ENCODE measurements at regions not wholly inside any gene's neighbourhood (a gene's known extent, or its start where the extent isn't known, plus 50 kb on each side); places are given as distances from the start of the nearest gene placed in this dataset.

- no peak for DNase-seq (ENCODE audit: low spot score)
- in situ Hi-C loops (cut with HindIII; ENCODE audit: low sequenced_read_pairs) = no loop called here
Observed at GRCh38 chr15:37801529-37801928, 132.9 kb upstream of the TMCO5A start.

- DNase-seq (ENCODE audit: low spot score) = no peak
- in situ Hi-C loops (cut with HindIII; ENCODE audit: low sequenced_read_pairs) = no loop called here
Observed at GRCh38 chr15:37806808-37807207, 127.6 kb upstream of the TMCO5A start.

- in situ Hi-C loops (cut with HindIII; ENCODE audit: low sequenced_read_pairs) = no loop called here
Observed at GRCh38 chr15:37810381-37810780, 124.1 kb upstream of the TMCO5A start.

GRCh38 chr15:37813306-37813705, 121.1 kb upstream of the TMCO5A start:
- no peak for DNase-seq (ENCODE audit: low spot score)
- in situ Hi-C loops (cut with HindIII; ENCODE audit: low sequenced_read_pairs) = no loop called here

More at GRCh38 chr15:37810381-37810780, 124.1 kb upstream of the TMCO5A start:
- no peak for DNase-seq (ENCODE audit: low spot score)

GRCh38 chr15:37814847-37815515, 119.5 kb upstream of the TMCO5A start:
- in situ Hi-C loops (cut with HindIII; ENCODE audit: low sequenced_read_pairs) = no loop called here
- DNase-seq (ENCODE audit: low spot score) = no peak

- in situ Hi-C loops (cut with HindIII; ENCODE audit: low sequenced_read_pairs) = no loop called here
- DNase-seq (ENCODE audit: low spot score) = no peak
Observed at GRCh38 chr15:37818152-37818677, 116.2 kb upstream of the TMCO5A start.

GRCh38 chr15:37819191-37819590, 115.2 kb upstream of the TMCO5A start:
- in situ Hi-C loops (cut with HindIII; ENCODE audit: low sequenced_read_pairs) = no loop called here
- DNase-seq (ENCODE audit: low spot score) = no peak

- in situ Hi-C loops (cut with HindIII; ENCODE audit: low sequenced_read_pairs) = no loop called here
- no peak for DNase-seq (ENCODE audit: low spot score)
Observed at GRCh38 chr15:37820380-37821128, 113.9 kb upstream of the TMCO5A start.

- in situ Hi-C loops (cut with HindIII; ENCODE audit: low sequenced_read_pairs) = no loop called here
- DNase-seq (ENCODE audit: low spot score) = no peak
Observed at GRCh38 chr15:37823601-37824275, 110.7 kb upstream of the TMCO5A start.

- DNase-seq (ENCODE audit: low spot score) = no peak
Observed at GRCh38 chr15:37824717-37825382, 109.6 kb upstream of the TMCO5A start.

GRCh38 chr15:37837276-37837675, 97.2 kb upstream of the TMCO5A start:
- in situ Hi-C loops (cut with HindIII; ENCODE audit: low sequenced_read_pairs) = no loop called here
- DNase-seq (ENCODE audit: low spot score) = no peak

More at GRCh38 chr15:37824717-37825382, 109.6 kb upstream of the TMCO5A start:
- in situ Hi-C loops (cut with HindIII; ENCODE audit: low sequenced_read_pairs) = no loop called here

- DNase-seq (ENCODE audit: low spot score) = no peak
- in situ Hi-C loops (cut with HindIII; ENCODE audit: low sequenced_read_pairs) = no loop called here
Observed at GRCh38 chr15:37847776-37848175, 86.7 kb upstream of the TMCO5A start.

- no peak for DNase-seq (ENCODE audit: low spot score)
Observed at GRCh38 chr15:37856109-37856508, 78.3 kb upstream of the TMCO5A start.

GRCh38 chr15:37860896-37861295, 73.5 kb upstream of the TMCO5A start:
- in situ Hi-C loops (cut with HindIII; ENCODE audit: low sequenced_read_pairs) = no loop called here
- no peak for DNase-seq (ENCODE audit: low spot score)

More at GRCh38 chr15:37856109-37856508, 78.3 kb upstream of the TMCO5A start:
- in situ Hi-C loops (cut with HindIII; ENCODE audit: low sequenced_read_pairs) = no loop called here

- in situ Hi-C loops (cut with HindIII; ENCODE audit: low sequenced_read_pairs) = no loop called here
Observed at GRCh38 chr15:37865687-37866086, 68.8 kb upstream of the TMCO5A start.

GRCh38 chr15:37870711-37871110, 63.7 kb upstream of the TMCO5A start:
- in situ Hi-C loops (cut with HindIII; ENCODE audit: low sequenced_read_pairs) = no loop called here
- no peak for DNase-seq (ENCODE audit: low spot score)

More at GRCh38 chr15:37865687-37866086, 68.8 kb upstream of the TMCO5A start:
- DNase-seq (ENCODE audit: low spot score) = no peak

GRCh38 chr15:37872661-37873060, 61.8 kb upstream of the TMCO5A start:
- in situ Hi-C loops (cut with HindIII; ENCODE audit: low sequenced_read_pairs) = no loop called here

GRCh38 chr15:37873336-37873735, 61.1 kb upstream of the TMCO5A start:
- no peak for DNase-seq (ENCODE audit: low spot score)
- in situ Hi-C loops (cut with HindIII; ENCODE audit: low sequenced_read_pairs) = no loop called here

More at GRCh38 chr15:37872661-37873060, 61.8 kb upstream of the TMCO5A start:
- no peak for DNase-seq (ENCODE audit: low spot score)

GRCh38 chr15:37876900-37877299, 57.5 kb upstream of the TMCO5A start:
- in situ Hi-C loops (cut with HindIII; ENCODE audit: low sequenced_read_pairs) = no loop called here
- DNase-seq (ENCODE audit: low spot score) = no peak
